Left renal cortex interstitium (tissue), 4 donors: ENCODE measurements at regions not wholly inside any gene's neighbourhood (a gene's known extent, or its start where the extent isn't known, plus 50 kb on each side); places are given as distances from the start of the nearest gene placed in this dataset.
"Not testable (repeated sequence)": the region's sequence is repeated elsewhere in the genome, so short reads cannot be mapped to it uniquely, and the experiment has no call there.

Source experiments
- DNase-seq, 4 donors: peaks; one replicate each; pipeline ENCODE4 v3.0.0-alpha.2; 2013; ENCODE audit warnings: low read depth in 4 of 4, low spot score in 2 of 4, missing footprints in 1 of 4

DNA sequence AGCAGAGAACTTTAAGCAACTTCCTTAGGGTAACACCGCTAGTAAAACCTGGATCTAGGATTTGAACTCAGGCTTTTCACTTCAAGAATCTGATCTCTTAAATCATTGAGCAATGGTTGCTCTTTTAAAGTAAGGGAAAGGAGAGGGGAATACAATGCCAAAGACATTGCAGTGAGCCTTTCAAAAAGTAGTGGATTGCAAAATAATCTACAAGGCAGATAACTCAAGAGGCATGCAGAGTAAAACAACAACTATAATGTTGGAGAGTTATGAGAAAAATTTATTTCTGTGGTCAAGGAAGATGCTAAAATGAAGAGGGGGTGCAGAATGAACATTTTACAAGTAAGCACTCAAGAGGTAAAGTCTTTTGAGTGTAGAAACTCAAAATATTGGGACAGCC is 432.6 kb downstream of the C12orf50 start:
- DNase-seq = no peak

- no peak for DNase-seq
Observed at GRCh38 chr12:87596134-87596533, 433.1 kb downstream of the C12orf50 start.

DNA sequence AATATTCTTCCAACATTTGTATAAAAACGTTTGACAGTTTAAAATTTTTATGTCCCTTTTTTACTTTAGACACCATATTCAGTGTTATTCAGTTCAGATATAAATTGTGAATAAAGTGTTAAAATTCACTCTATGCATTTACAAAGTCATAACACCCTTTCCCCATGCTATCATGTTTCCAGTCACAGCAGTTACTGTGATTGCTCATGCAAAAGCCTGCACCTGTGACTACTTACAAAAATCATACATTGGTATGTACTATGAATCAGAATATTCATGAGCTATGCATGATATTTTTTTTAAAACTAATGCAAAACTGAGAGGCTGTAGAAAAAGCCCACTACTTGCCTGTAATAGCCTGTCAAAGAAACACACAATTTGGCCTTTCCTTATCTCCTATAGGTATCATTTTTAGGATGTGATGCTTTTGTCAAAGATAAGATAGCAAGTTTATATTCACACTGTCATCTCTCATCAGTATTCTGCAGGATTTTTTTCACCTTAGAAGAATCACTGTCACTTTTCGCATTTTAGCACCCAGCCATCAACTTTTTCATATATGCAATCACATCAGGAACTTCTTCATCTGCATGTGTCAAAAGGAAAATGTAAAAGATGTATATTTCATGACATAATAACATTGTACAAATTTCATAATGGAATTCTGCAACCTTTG is 443.2 kb downstream of the C12orf50 start:
- no peak for DNase-seq

DNA sequence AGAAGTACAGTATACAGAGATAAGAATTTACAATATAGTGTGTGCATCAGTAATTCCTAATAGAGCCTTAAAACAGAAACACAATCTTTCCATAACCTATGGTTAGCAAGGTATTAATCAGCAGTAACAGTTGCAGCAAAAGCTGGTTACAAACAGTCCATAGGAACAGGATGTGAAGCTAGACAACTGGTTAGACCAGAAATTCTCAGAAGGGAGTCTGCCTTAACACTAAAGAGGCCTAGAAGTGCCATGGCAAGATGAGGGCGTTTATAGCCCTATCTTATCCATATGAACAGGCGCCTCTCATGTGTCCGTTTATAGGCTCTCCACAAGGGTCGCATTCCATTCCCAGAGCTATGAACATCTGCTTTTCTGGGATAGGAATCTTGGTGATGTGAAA is 450.1 kb downstream of the C12orf50 start:
- DNase-seq = not testable (repeated sequence)

- no peak for DNase-seq
Observed at GRCh38 chr12:87575906-87576305, 453.3 kb downstream of the C12orf50 start.

DNA sequence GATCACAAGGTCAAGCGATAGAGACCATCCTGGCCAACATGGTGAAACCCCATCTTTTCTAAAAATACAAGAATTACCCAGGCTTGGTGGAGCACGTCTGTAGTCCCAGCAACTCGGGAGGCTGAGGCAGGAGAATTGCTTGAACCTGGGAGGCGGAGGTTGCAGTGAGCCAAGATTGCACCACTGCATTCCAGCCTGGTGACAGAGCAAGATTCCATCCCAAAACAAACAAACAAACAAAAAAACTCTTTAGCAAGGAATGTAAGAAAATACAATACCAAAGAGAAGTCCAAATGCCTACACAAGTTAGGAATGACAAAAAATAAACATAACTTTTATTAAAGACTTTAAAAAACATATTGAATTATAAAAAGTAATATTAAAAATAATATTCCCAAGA is 462.3 kb downstream of the C12orf50 start:
- not testable (repeated sequence) for DNase-seq

DNA sequence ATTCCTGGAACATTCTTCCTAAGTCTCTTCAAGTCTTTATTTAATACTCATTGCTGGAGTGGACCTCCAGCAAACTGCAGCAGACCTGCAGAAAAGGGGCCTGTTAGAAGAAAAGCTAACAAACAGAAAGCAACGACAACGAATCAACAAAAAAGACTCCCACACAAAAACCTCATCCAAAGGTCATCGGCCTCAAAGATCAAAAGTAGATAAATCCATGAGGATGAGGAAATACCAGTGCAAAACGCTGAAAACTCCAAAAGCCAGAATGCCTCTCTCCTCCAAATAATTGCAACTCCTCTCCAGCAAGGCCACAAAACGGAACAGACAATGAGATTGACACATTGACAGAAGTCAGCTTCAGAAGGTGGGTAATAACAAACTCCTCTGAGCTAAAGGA is 472.2 kb downstream of the C12orf50 start:
- no peak for DNase-seq

DNA sequence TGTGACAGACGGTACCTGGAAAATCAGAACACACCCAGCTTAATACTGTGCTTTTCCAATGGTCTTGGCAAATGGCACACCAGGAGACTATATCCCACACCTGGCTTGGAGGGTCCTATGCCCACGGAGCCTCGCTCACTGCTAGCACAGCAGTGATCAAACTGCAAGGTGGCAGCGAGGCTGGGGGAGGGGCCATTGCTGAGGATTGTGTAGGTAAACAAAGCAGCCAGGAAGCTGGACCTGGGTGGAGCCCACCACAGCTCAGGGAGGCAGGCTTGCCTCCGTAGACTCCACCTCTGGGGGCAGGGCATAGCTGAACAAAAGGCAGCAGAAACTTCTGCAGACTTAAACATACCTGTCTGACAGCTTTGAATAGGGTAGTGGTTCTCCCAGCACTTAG is 498.0 kb downstream of the C12orf50 start:
- not testable (repeated sequence) for DNase-seq

GRCh38 chr12:87529413-87529812 is 499.8 kb downstream of the C12orf50 start:
- no peak for DNase-seq

DNA sequence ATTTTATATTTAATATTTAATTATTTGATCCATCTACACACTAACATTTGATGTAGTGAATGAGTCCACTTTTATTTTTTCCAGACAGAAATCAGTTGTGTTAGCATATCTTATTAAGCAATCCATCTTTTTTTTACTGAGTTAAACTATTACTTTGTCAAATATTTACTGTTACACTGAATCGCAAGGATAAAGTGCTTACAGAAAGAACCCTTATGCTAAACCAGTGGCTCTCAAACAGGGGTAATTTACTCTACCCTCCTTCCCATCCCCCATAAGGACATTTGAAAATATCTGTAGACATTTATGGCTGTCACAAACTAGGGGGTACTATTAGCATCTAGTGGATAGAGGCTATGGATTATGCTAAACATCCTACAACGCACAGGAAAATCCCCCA is 508.2 kb downstream of the C12orf50 start:
- no peak for DNase-seq

GRCh38 chr12:87518481-87518880 is 510.7 kb downstream of the C12orf50 start:
- no peak for DNase-seq

DNA sequence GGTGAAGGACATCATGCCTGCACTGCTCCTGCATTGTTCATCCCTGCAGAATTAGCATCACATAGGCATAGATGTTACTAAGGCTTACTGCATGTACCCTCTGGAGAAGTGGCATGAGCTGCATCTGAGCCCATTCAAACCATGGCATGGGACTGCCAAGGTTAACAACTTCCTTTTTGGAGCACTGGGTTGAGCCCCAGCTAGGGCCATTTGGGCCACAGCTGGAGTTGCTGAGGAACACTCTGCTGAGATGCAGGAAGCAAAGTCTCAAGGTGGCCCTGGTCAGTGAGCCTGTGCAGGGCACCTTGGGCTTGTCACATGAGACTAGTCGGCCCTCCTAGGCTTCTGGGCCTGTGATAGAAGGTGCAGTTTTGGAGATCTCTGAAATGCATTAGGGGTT is 511.2 kb downstream of the C12orf50 start:
- no peak for DNase-seq

DNA sequence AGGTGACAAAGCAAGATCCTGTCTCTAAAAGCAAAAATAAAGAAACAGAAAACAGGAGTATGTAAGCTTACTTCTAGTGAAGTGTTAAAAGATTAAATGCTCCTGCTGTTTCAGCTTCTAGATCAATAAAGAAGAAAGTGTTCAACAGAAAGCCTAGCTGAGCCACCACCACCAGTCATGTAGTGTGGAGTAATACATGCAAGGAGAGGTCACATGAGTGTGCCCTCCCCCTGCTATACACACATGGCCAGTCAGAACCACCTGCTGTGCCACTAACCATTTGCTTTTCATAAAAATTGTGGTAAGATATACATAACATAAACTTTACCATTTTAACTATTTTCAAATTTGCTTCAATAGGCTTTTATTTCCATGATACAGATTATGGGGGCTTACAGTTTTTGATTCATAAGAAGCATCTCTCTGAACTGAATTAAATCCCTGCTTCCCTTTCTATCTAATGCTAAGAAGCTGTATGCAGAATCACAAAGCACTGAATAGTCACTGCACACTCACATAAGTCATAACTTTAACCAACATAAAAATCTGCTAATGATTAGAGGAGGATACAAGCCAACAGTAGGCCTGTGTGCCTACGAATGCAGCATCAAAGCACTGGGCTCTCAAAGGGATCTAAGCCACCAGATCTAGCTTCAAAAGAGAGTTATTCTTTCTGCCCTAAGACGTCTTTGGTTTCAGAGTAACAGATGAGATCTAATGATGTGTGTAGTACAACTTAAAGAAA is 515.5 kb downstream of the C12orf50 start:
- no peak for DNase-seq

GRCh38 chr12:87511371-87511770 is 517.8 kb downstream of the C12orf50 start:
- DNase-seq = no peak

GRCh38 chr12:87509237-87509820 is 519.9 kb downstream of the C12orf50 start:
- DNase-seq = no peak

GRCh38 chr12:87491598-87491997 is 537.6 kb downstream of the C12orf50 start:
- DNase-seq = no peak

DNA sequence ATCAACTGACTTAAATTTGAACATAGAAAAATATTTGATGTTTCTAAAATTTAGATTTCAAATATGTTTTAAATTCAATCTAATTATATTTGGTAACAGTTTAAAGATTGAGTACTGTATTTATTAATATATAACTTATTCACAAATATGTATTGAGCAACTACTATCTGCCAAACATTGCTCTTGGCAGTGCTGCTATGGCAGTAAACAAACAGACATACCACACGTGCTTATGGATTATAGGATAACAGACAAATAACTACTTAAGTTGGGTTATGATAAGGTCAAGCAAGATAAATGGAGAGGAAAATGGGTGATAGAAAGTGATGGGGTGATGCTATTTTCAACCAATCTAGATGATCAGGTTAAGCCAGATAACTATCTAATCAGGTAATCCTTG is 538.1 kb downstream of the C12orf50 start:
- no peak for DNase-seq

DNA sequence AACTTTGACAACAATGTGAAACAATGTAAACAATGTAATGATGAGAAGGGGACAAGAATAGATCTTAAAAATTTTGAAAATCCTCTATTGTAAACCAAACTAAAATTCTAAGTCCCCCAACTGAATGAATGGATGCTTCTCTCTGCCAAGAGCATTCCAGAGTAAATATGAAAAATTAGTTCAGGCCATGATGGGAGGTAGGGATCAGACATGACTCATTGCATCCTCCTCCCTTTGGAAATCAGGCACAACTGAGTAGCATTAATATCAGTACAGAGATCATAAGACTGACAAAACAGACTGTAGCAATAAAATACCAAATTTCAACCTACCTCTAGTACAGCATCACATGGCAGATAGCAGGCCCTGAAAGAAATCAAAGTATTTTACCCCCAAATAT is 559.9 kb downstream of the C12orf50 start:
- no peak for DNase-seq

DNA sequence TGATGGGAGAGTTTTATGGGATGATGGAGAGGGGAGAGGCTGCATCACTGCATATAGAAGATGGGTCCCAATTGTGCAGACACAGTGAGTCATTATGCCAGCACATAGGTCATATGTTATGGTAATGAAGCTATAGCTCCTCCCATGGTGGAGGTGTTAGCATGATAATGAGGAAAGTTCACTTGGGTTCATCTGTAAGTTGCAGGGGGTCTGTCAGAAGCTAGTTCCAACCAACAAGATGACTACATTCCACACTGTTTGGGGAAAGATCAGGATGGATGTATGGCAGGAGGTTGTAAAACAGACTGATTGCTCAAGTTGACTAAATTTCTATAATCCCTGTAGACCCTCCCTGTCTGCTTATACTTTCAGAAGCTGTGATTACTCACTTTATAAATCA is 561.3 kb downstream of the C12orf50 start:
- DNase-seq = no peak

DNA sequence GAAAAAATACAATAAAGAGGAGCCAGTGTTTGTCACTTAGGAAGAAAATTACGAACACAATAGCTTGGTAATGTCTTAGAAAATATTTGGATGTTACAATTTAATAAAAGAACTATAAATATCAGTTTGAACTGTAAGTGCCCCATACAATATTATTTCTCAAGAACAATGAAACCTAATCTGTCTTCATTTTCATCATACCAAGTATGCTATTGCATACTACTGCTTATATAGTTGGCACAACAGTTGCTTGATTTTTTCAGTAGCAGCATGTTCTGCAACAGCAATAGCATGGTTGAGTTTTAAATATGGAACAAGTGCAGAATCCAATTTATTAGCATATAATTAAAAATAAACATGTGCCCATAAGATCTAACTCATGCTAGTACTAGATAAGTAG is 564.6 kb downstream of the C12orf50 start:
- no peak for DNase-seq

DNA sequence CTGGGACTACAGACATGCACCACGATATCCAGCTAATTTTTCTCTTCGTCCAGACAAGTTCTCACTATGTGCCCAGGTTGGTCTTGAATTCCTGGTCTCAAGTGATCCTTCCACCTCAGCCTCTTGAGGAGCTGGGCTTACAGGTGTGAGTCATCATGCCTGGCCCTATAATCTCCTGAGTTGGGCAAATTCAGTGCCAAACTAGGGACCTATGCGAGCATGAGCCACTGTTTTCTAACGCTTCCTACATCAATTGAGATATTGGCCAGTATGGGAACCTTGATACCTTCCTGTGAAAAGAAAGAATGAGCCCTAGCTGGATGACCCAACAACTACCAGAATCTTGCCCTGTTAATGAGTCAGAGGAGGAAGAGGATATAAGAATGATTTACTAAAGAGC is 585.2 kb downstream of the C12orf50 start:
- no peak for DNase-seq

GRCh38 chr12:87441511-87441910 is 587.7 kb downstream of the C12orf50 start:
- DNase-seq = no peak
